Ectodermal cell (in vitro differentiated cells): ENCODE measurements at regions not wholly inside any gene's neighbourhood (a gene's known extent, or its start where the extent isn't known, plus 50 kb on each side); places are given as distances from the start of the nearest gene placed in this dataset.
A peak's percentile ranks its signal among the peaks of the same experiment; 100 is the strongest.
"Not testable (repeated sequence)": the region's sequence is repeated elsewhere in the genome, so short reads cannot be mapped to it uniquely, and the experiment has no call there.

Source experiments
- H3K27ac ChIP-seq: 2 replicates; pipeline ENCODE4 v1.7.0; 2013; ENCODE audit warnings: mild to moderate bottlenecking, low read depth, low read length; ENCODE audit not compliant: insufficient read depth, poor library complexity, severe bottlenecking
- H3K27me3 ChIP-seq: 2 replicates; pipeline ENCODE4 v1.7.0; 2013; ENCODE audit warnings: mild to moderate bottlenecking, low read length; ENCODE audit not compliant: insufficient read depth, control insufficient read depth, poor library complexity, severe bottlenecking
- H3K36me3 ChIP-seq: one replicate; pipeline ENCODE4 v1.7.0; 2013; ENCODE audit warnings: low read length; ENCODE audit not compliant: control insufficient read depth, insufficient read depth
- H3K4me1 ChIP-seq: one replicate; pipeline ENCODE4 v1.7.0; 2013; ENCODE audit warnings: low read length; ENCODE audit not compliant: control insufficient read depth, insufficient read depth
- H3K4me3 ChIP-seq: 2 replicates; pipeline ENCODE4 v1.7.0; 2013; ENCODE audit warnings: low read depth, low read length, control low read depth; ENCODE audit not compliant: insufficient read depth
- H3K9me3 ChIP-seq: 2 replicates; pipeline ENCODE4 v1.7.0; 2013; ENCODE audit warnings: mild to moderate bottlenecking, low read length, moderate library complexity; ENCODE audit not compliant: control insufficient read depth
- WGBS, 2 experiments: methylation state at CpG; one replicate each; pipeline ENCODE4 v1.1.7; 2013; ENCODE audit warnings: missing lambda C conversion rate in 2 of 2; 5-methylcytosine and 5-hydroxymethylcytosine counted together

GRCh38 chrX:47302396-47302795 lies 68.0 kb upstream of the ZNF157 start:
- Histone ChIP-seq H3K27ac (no peak overlapping the region), H3K27me3 (no peaks in the 10 kb centered on the region), H3K36me3 (no peaks in the 10 kb centered on the region), H3K4me1 (no peaks in the 10 kb centered on the region), H3K4me3 (no peak overlapping the region), H3K9me3 (no peaks in the 10 kb centered on the region)
- 55 to 61% methylated on average over 4 of the region's 4 CpGs for WGBS, 2 experiments

GRCh38 chrX:47306471-47307023 lies 63.8 kb upstream of the ZNF157 start:
- H3K27me3 ChIP-seq, H3K4me3 ChIP-seq, H3K4me1 ChIP-seq, H3K36me3 ChIP-seq, H3K27ac ChIP-seq, H3K9me3 ChIP-seq: not testable (repeated sequence)
- WGBS, 2 experiments: 66 to 74% methylated on average over 5 to 6 of the region's 7 CpGs

- H3K36me3 ChIP-seq: no peaks in the 10 kb centered on the region
- H3K27me3 ChIP-seq: no peaks in the 10 kb centered on the region
- no peak overlapping the region for H3K27ac ChIP-seq
- H3K4me3 ChIP-seq: no peak overlapping the region
- 48 to 52% methylated on average over 19 of the region's 19 CpGs for WGBS, 2 experiments
- H3K9me3 ChIP-seq: no peaks in the 10 kb centered on the region
- H3K4me1 ChIP-seq: no peaks in the 10 kb centered on the region
Measured at GRCh38 chrX:47311932-47312774, 58.2 kb upstream of the ZNF157 start.

GRCh38 chrX:47313056-47313455 lies 57.3 kb upstream of the ZNF157 start:
- no peaks in the 10 kb centered on the region for H3K36me3 ChIP-seq
- no peak overlapping the region for H3K27ac ChIP-seq
- H3K27me3 ChIP-seq: no peaks in the 10 kb centered on the region
- H3K4me1 ChIP-seq: no peaks in the 10 kb centered on the region
- WGBS, 2 experiments: 85 to 98% methylated on average over 4 of the region's 5 CpGs
- no peak overlapping the region for H3K4me3 ChIP-seq
- H3K9me3 ChIP-seq: no peaks in the 10 kb centered on the region

- WGBS, 2 experiments: 2 to 3% methylated on average over 14 of the region's 14 CpGs
- Histone ChIP-seq H3K27me3 (no peaks in the 10 kb centered on the region), H3K4me1 (no peaks in the 10 kb centered on the region), H3K4me3 (no peak overlapping the region), H3K9me3 (no peaks in the 10 kb centered on the region), H3K36me3 (no peaks in the 10 kb centered on the region), H3K27ac (peak overlapping the region; percentile 97)
Measured at GRCh38 chrX:47316276-47317025, 53.9 kb upstream of the ZNF157 start.
